ENCODE measurements at regions not wholly inside any gene's neighbourhood (a gene's known extent, or its start where the extent isn't known, plus 50 kb on each side); places are given as distances from the start of the nearest gene placed in this dataset.

DNA sequence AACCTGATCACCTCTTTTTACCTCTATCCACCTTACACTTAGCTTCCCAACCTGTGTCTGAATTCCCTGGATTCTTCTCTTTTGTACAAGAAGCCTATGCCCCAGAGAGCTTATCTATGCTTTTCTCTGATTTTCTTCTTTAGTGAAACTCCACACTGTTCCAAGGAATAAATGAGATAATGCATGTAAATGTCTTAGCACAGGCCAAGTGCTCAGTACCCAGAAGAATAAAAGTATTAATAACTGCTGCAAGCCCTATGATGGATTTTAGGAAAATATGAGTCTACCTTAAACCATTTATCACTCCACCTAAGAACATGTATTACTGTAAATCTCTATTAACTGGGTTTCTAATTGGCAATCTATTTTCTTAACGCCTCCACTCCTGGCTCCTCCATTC lies 168.5 kb upstream of the TNC start:
- TF ChIP-seq CTCF (IDR thresholded peaks at IDR 0.05; ENCODE audit: low read depth, low read length): no peak
- DNase-seq (ENCODE audit: extremely low read depth, low read depth): no peak

DNA sequence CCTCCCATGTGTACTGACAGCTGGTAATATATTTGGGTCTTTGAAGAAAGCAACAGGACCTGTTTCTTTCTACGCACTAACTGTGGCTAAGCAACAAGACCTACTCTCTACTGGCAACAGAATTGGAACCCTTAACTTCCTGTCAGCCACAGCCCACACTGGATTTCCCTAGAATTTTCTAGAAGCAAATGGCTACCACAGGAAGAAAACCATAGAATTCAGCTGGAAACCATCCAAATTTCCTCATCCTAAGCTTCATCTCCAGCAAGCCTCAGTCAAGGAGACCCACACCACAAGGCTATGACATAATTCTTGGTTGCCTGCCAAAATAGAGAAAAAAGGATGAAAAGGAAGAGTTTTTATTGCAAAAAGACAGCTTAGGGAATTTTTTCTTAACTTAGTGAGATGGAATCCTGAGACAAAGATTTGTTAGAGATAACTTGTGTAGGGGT lies 171.8 kb upstream of the TNC start:
- no peak for DNase-seq (ENCODE audit: extremely low read depth, low read depth)
- no peak for TF ChIP-seq CTCF (IDR thresholded peaks at IDR 0.05; ENCODE audit: low read depth, low read length)

DNA sequence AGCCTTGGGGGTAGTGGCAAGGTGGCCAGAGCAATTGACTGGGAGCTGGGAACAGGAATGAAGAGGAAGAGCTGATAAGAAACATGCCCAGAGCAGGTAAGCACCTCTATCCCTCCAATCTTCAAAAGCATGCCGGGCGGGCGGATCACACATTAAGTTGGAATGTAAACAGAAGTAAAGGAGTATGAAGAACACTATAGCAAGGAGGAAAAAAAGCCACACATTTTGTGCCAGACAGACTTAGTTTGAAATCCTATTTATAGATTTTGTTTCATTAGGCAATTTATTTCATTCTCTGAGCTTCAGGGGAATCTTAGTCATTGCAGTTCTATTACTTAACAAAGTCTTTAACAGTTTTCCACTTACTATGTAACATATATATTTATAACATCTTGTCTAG lies 173.9 kb upstream of the TNC start:
- DNase-seq (ENCODE audit: extremely low read depth, low read depth): no peak
- TF ChIP-seq CTCF (IDR thresholded peaks at IDR 0.05; ENCODE audit: low read depth, low read length): no peak

GRCh38 chr9:115292584-115293279 lies 174.8 kb upstream of the TNC start:
- TF ChIP-seq CTCF (IDR thresholded peaks at IDR 0.05; ENCODE audit: low read depth, low read length): no peak

DNA sequence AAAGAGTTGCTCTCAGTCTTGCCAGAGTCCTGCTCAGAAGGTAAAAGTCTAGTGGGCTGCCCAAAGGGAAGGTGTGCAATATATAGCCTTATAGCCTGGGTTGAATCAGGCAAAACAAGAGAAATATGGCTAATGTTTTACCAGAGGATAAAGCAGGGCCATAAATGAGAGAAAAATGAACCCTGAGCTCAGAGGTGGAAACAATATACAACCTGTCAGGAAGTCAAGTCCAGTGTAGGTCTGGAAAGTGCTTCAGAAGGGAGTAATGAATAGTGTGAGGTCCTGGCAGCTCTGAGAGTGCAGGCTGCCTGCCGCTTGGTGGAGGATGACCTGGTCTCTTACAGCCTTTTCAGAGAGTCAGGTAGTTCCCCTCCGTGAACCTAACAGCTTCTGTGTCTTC lies 177.8 kb upstream of the TNC start:
- no peak for DNase-seq (ENCODE audit: extremely low read depth, low read depth)
- TF ChIP-seq CTCF (IDR thresholded peaks at IDR 0.05; ENCODE audit: low read depth, low read length): no peak

More at GRCh38 chr9:115292584-115293279, 174.8 kb upstream of the TNC start:
- DNase-seq (ENCODE audit: extremely low read depth, low read depth): no peak

GRCh38 chr9:115296831-115297565 lies 179.0 kb upstream of the TNC start:
- TF ChIP-seq CTCF (IDR thresholded peaks at IDR 0.05; ENCODE audit: low read depth, low read length): no peak
- no peak for DNase-seq (ENCODE audit: extremely low read depth, low read depth)

DNA sequence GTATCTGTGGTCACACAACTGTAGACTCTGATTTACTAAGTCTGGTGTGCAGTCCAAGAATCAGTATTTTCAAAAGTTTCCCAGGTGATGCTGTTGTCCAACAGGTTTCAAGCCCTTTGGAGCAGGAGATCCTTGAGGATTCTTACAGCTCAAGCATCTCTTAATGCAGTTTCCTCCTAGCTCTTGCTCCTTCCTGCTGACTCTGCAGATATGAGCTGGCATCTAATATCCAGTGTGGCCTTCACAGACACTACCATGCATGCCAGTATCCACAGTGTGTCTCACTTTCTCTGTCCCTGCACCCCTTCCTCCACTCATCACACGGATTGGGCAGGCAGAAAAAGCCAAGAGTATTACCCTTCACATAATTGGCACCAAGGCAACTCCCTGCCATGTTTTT lies 182.2 kb upstream of the TNC start:
- DNase-seq (ENCODE audit: extremely low read depth, low read depth): no peak
- TF ChIP-seq CTCF (IDR thresholded peaks at IDR 0.05; ENCODE audit: low read depth, low read length): no peak

Measured in AG09319 (cell line).